T-cell (primary cell): ENCODE measurements at regions not wholly inside any gene's neighbourhood (a gene's known extent, or its start where the extent isn't known, plus 50 kb on each side); places are given as distances from the start of the nearest gene placed in this dataset.

Experiments used
- ATAC-seq, 4 experiments: fragments of 200-7000 bp in 3 of 4; fragments of 150-1000 bp in 1 of 4; cut with Tn5 transposase; replicated peaks in 1 of 4; 1 replicate in 3 of 4; 2 replicates in 1 of 4; pipeline ENCODE4 v1.10.0; 2021; ENCODE audit warnings: moderate library complexity in 3 of 4, mild to moderate bottlenecking in 2 of 4, moderate number of reproducible peaks in 1 of 4
- CTCF ChIA-PET, 2 donors: fragments of 300-600 bp; sonication (Branson Sonifier 250); formaldehyde crosslinking; loops; one replicate each; lab custom pipeline; 2022; ENCODE audit warnings: antibody characterized with exemption in 2 of 2; lab: Charles Lee
- POLR2A ChIA-PET, 2 donors: fragments of 300-600 bp; sonication (Branson Sonifier 250); formaldehyde crosslinking; loops; one replicate each; lab custom pipeline; 2022; ENCODE audit warnings: antibody characterized with exemption in 2 of 2; lab: Charles Lee
- DNase-seq, 35 experiments: peaks; one replicate each; pipeline versions ENCODE4 v3.0.0 to v3.0.0-alpha.2; 2013 to 2023
- H3K27ac ChIP-seq: one replicate; pipeline ENCODE4 v1.5.1; 2013; ENCODE audit warnings: low read length
- H3K27me3 ChIP-seq, 2 experiments: replicated peaks in 1 of 2; 1 replicate in 1 of 2; 2 replicates in 1 of 2; pipeline versions ENCODE4 v1.6.1 to v1.7.0; 2013; ENCODE audit warnings: low read length in 1 of 2, mixed read lengths in 1 of 2; ENCODE audit not compliant: control insufficient read depth in 2 of 2, insufficient read depth in 2 of 2; ENCODE audit errors: extremely low read depth in 1 of 2
- H3K36me3 ChIP-seq, 2 donors: 1 replicate in 1 of 2; 2 replicates in 1 of 2; pipeline versions ENCODE4 v1.6.1 to v1.7.0; 2013; ENCODE audit warnings: low read length in 1 of 2; ENCODE audit not compliant: control insufficient read depth in 2 of 2, insufficient read depth in 1 of 2; ENCODE audit errors: extremely low read depth in 1 of 2
- H3K4me1 ChIP-seq, 2 experiments: 1 replicate in 1 of 2; 2 replicates in 1 of 2; pipeline versions ENCODE4 v1.6.1 to v1.7.0; 2013; ENCODE audit warnings: low read length in 2 of 2, mixed read lengths in 1 of 2; ENCODE audit not compliant: insufficient read depth in 2 of 2, control insufficient read depth in 1 of 2; ENCODE audit errors: extremely low read depth in 1 of 2
- H3K4me3 ChIP-seq, 2 donors: 1 replicate in 1 of 2; 2 replicates in 1 of 2; pipeline versions ENCODE4 v1.5.1 to v1.7.0; 2013; ENCODE audit warnings: mild to moderate bottlenecking in 2 of 2, low read length in 1 of 2, moderate library complexity in 1 of 2; ENCODE audit not compliant: control insufficient read depth in 1 of 2; ENCODE audit errors: extremely low read depth in 1 of 2
- H3K9me3 ChIP-seq: 2 replicates; pipeline ENCODE4 v1.7.0; 2013
- H3K27ac Mint-ChIP-seq, 2 donors: one replicate each; pipeline ENCODE4 v1.8.0; 2020 to 2021; ENCODE audit warnings: mild to moderate bottlenecking in 2 of 2, mixed read lengths in 2 of 2
- H3K27me3 Mint-ChIP-seq, 2 donors: one replicate each; pipeline ENCODE4 v1.8.0; 2021 to 2022; ENCODE audit warnings: mixed read lengths in 2 of 2
- H3K36me3 Mint-ChIP-seq: one replicate; pipeline ENCODE4 v1.8.0; 2021; ENCODE audit warnings: mixed read lengths
- H3K4me1 Mint-ChIP-seq, 3 donors: one replicate each; pipeline ENCODE4 v1.8.0; 2020 to 2022; ENCODE audit warnings: mixed read lengths in 3 of 3, mild to moderate bottlenecking in 1 of 3
- H3K4me3 Mint-ChIP-seq, 3 donors: one replicate each; pipeline ENCODE4 v1.8.0; 2020 to 2022; ENCODE audit warnings: mild to moderate bottlenecking in 3 of 3, mixed read lengths in 3 of 3, moderate library complexity in 3 of 3
- H3K9me3 Mint-ChIP-seq, 3 donors: one replicate each; pipeline ENCODE4 v1.8.0; 2020 to 2022; ENCODE audit warnings: mixed read lengths in 3 of 3
- WGBS: methylation state at CpG from one replicate; pipeline ENCODE4 v1.1.5; 2013; ENCODE audit warnings: missing lambda C conversion rate; ENCODE audit not compliant: insufficient coverage; 5-methylcytosine and 5-hydroxymethylcytosine counted together

- Histone ChIP-seq H3K4me3 (no peak overlapping the region), H3K9me3 (no peaks in the 10 kb centered on the region), H3K27ac (no peak overlapping the region), H3K27me3 (no peaks in the 10 kb centered on the region), H3K36me3 (no peaks in the 10 kb centered on the region), H3K4me1 (no peaks in the 10 kb centered on the region)
- H3K4me3 Mint-ChIP-seq: no peak overlapping the region
- H3K36me3 Mint-ChIP-seq: no peaks in the 10 kb centered on the region
- no peaks in the 10 kb centered on the region for H3K4me1 Mint-ChIP-seq
- ATAC-seq (no peak), DNase-seq (no peak)
- ChIA-PET CTCF (no interaction called here), POLR2A (no interaction called here)
- peaks cover 0 to 13% of the 10 kb centered on the region in 2 donors for H3K27me3 Mint-ChIP-seq
- H3K27ac Mint-ChIP-seq: no peak overlapping the region
- H3K9me3 Mint-ChIP-seq: peaks cover 0 to 5% (median 5%) of the 10 kb centered on the region in 3 donors
- 11% methylated on average over 1 of the region's 1 CpG for WGBS
These were observed 422.7 kb downstream of the ZSWIM6 start for GRCh38 chr5:61754792-61755191.

- POLR2A ChIA-PET: no interaction called here
- H3K36me3 Mint-ChIP-seq: no peaks in the 10 kb centered on the region
- H3K4me1 ChIP-seq: no peaks in the 10 kb centered on the region
- no CpG with 5 or more reads among the region's 4 CpGs for WGBS
- H3K27ac Mint-ChIP-seq: no peak overlapping the region
- no peak for DNase-seq
- no peak for ATAC-seq
- no peaks in the 10 kb centered on the region for H3K36me3 ChIP-seq
- peaks cover 0 to 13% of the 10 kb centered on the region in 2 donors for H3K27me3 Mint-ChIP-seq
- no peak overlapping the region for H3K4me3 Mint-ChIP-seq
- H3K9me3 Mint-ChIP-seq: peaks cover 0 to 2% (median 0%) of the 10 kb centered on the region in 3 donors
- no peak overlapping the region for H3K4me3 ChIP-seq
- H3K27ac ChIP-seq: no peak overlapping the region
- H3K4me1 Mint-ChIP-seq: no peaks in the 10 kb centered on the region
- H3K27me3 ChIP-seq: no peaks in the 10 kb centered on the region
- H3K9me3 ChIP-seq: no peaks in the 10 kb centered on the region
- CTCF ChIA-PET: no interaction called here
These were observed 423.7 kb downstream of the ZSWIM6 start for GRCh38 chr5:61755726-61756222.

GRCh38 chr5:61758711-61759110 lies 426.7 kb downstream of the ZSWIM6 start:
- H3K27me3 Mint-ChIP-seq: peaks cover 0 to 13% of the 10 kb centered on the region in 2 donors
- H3K4me1 Mint-ChIP-seq: no peaks in the 10 kb centered on the region
- H3K27ac ChIP-seq: no peak overlapping the region
- no CpG with 5 or more reads among the region's 6 CpGs for WGBS
- H3K27ac Mint-ChIP-seq: no peak overlapping the region
- no peaks in the 10 kb centered on the region for H3K4me1 ChIP-seq
- H3K9me3 Mint-ChIP-seq: peaks cover 0 to 6% (median 6%) of the 10 kb centered on the region in 3 donors
- H3K9me3 ChIP-seq: no peaks in the 10 kb centered on the region
- no peaks in the 10 kb centered on the region for H3K36me3 Mint-ChIP-seq
- no peak overlapping the region for H3K4me3 Mint-ChIP-seq
- ChIA-PET CTCF (no interaction called here), POLR2A (no interaction called here)
- no peak overlapping the region for H3K4me3 ChIP-seq
- no peaks in the 10 kb centered on the region for H3K27me3 ChIP-seq
- no peak for ATAC-seq
- no peaks in the 10 kb centered on the region for H3K36me3 ChIP-seq
- DNase-seq: no peak

- no peak overlapping the region for H3K27ac ChIP-seq
- H3K4me3 ChIP-seq: no peak overlapping the region
- WGBS: 50% methylated on average over 1 of the region's 1 CpG
- Mint-ChIP-seq H3K4me3 (no peak overlapping the region), H3K36me3 (no peaks in the 10 kb centered on the region), H3K4me1 (no peaks in the 10 kb centered on the region), H3K9me3 (peaks cover 0 to 10% (median 6%) of the 10 kb centered on the region in 3 donors), H3K27me3 (peaks cover 6 to 10% of the 10 kb centered on the region in 2 donors), H3K27ac (no peak overlapping the region)
- ChIA-PET CTCF (no interaction called here), POLR2A (no interaction called here)
- DNase-seq (no peak), ATAC-seq (no peak)
- no peaks in the 10 kb centered on the region for H3K9me3 ChIP-seq
- no peaks in the 10 kb centered on the region for H3K4me1 ChIP-seq
- no peaks in the 10 kb centered on the region for H3K27me3 ChIP-seq
- H3K36me3 ChIP-seq: no peaks in the 10 kb centered on the region
These were observed 433.4 kb downstream of the ZSWIM6 start for GRCh38 chr5:61765471-61765870.

GRCh38 chr5:61766141-61766540 lies 434.1 kb downstream of the ZSWIM6 start:
- no peak overlapping the region for H3K4me3 Mint-ChIP-seq
- ChIA-PET POLR2A (no interaction called here), CTCF (no interaction called here)
- peaks cover 6 to 10% of the 10 kb centered on the region in 2 donors for H3K27me3 Mint-ChIP-seq
- WGBS: 85% methylated on average over 2 of the region's 3 CpGs
- H3K27ac ChIP-seq: no peak overlapping the region
- H3K27me3 ChIP-seq: peaks cover 0 to 2% of the 10 kb centered on the region in 2 experiments
- H3K27ac Mint-ChIP-seq: no peak overlapping the region
- ATAC-seq (no peak), DNase-seq (no peak)
- H3K4me1 ChIP-seq: no peaks in the 10 kb centered on the region
- H3K9me3 Mint-ChIP-seq: peaks cover 0 to 10% (median 3%) of the 10 kb centered on the region in 3 donors
- no peak overlapping the region for H3K4me3 ChIP-seq
- no peaks in the 10 kb centered on the region for H3K36me3 ChIP-seq
- H3K4me1 Mint-ChIP-seq: no peaks in the 10 kb centered on the region
- H3K9me3 ChIP-seq: no peaks in the 10 kb centered on the region
- H3K36me3 Mint-ChIP-seq: no peaks in the 10 kb centered on the region

GRCh38 chr5:61767231-61768080 lies 435.4 kb downstream of the ZSWIM6 start:
- H3K27me3 Mint-ChIP-seq: peaks cover 6 to 10% of the 10 kb centered on the region in 2 donors
- Histone ChIP-seq H3K36me3 (no peaks in the 10 kb centered on the region), H3K27me3 (peaks cover 0 to 3% of the 10 kb centered on the region in 2 experiments), H3K9me3 (no peaks in the 10 kb centered on the region), H3K4me1 (no peaks in the 10 kb centered on the region), H3K4me3 (no peak overlapping the region), H3K27ac (no peak overlapping the region)
- no peak overlapping the region for H3K4me3 Mint-ChIP-seq
- H3K9me3 Mint-ChIP-seq: peaks cover 0 to 4% (median 0%) of the 10 kb centered on the region in 3 donors
- ATAC-seq (no peak), DNase-seq (no peak)
- H3K36me3 Mint-ChIP-seq: no peaks in the 10 kb centered on the region
- H3K27ac Mint-ChIP-seq: no peak overlapping the region
- 89% methylated on average over 3 of the region's 7 CpGs for WGBS
- CTCF ChIA-PET: no interaction called here
- H3K4me1 Mint-ChIP-seq: no peaks in the 10 kb centered on the region
- POLR2A ChIA-PET: no interaction called here
